GM12875 (cell line): ENCODE measurements at regions not wholly inside any gene's neighbourhood (a gene's known extent, or its start where the extent isn't known, plus 50 kb on each side); places are given as distances from the start of the nearest gene placed in this dataset.

Experiments used
- H3K4me3 ChIP-seq: one replicate; pipeline ENCODE4 v1.5.1; 2011; ENCODE audit warnings: low read depth, low read length, control low read depth
- TF ChIP-seq, protein P1 (sequence below): IDR thresholded peaks from 2 replicates; pipeline ENCODE4 v1.5.1; 2011; ENCODE audit warnings: low read depth, mild to moderate bottlenecking, control low read depth, inconsistent platforms, low read length, moderate library complexity, borderline replicate concordance; ENCODE audit not compliant: insufficient read depth

DNA sequence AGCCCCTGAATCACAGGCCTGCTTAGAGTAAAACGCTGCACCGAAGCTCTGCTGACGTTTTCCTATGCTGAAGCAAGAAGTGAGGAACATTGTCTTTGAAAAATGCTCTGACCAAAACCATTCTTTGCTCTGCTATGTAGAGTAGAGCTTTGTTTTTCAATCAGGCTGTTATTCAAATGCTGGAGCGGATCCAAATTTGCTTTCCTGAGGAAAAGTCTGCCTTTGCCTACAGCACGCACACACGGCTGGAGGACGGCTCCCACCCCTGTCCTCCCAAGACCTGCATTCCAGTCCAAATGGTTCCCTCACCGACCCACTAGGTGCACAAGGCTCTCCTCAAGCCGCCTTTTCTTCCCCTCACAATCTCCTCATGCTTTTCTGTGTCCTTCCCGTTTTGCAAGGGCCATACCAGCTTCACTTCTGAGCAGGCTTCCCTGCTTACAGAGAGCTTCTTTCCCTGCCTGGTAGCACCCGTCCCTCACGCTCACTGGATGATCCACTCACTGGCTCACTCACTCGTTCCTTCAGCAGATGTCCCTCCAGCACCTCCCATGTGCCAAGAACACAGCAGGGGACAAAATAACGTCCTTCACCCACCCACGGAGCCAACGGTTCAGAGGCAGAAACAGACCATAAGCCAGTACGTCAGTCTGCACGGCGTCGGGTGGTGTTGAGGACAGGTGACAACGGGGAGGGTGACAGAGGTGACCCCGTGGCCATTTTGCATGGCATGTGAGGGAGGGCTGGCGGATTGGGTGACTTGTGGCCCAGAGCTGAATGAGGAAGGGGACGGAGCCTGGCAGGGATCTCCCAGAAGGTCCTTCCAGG, 137.9 kb upstream of the NEDD9 start:
- TF ChIP-seq, protein P1, sequence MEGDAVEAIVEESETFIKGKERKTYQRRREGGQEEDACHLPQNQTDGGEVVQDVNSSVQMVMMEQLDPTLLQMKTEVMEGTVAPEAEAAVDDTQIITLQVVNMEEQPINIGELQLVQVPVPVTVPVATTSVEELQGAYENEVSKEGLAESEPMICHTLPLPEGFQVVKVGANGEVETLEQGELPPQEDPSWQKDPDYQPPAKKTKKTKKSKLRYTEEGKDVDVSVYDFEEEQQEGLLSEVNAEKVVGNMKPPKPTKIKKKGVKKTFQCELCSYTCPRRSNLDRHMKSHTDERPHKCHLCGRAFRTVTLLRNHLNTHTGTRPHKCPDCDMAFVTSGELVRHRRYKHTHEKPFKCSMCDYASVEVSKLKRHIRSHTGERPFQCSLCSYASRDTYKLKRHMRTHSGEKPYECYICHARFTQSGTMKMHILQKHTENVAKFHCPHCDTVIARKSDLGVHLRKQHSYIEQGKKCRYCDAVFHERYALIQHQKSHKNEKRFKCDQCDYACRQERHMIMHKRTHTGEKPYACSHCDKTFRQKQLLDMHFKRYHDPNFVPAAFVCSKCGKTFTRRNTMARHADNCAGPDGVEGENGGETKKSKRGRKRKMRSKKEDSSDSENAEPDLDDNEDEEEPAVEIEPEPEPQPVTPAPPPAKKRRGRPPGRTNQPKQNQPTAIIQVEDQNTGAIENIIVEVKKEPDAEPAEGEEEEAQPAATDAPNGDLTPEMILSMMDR = no peak
- no peak overlapping the region for H3K4me3 ChIP-seq

GRCh38 chr6:11368760-11369159, 136.3 kb upstream of the NEDD9 start:
- TF ChIP-seq, protein P1 = no peak
- H3K4me3 ChIP-seq = no peak overlapping the region

DNA sequence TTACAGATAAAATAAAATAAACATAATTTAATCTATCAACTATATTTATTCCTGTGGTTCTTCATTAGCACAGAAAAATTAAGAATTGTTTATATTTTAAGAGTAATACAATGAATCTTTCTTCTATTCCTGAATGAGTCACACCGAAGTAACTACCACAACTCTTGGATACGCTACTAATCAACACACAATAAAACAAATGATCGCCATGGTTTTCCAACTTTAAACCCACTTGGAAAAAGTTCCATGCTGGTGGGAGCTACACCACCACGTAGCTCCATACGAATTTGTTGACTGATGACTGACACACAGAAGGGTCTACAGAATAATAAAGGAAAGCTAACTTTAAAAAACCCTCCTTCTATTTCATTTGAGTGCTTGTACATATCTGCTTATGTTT, 135.8 kb upstream of the NEDD9 start:
- no peak overlapping the region for H3K4me3 ChIP-seq
- TF ChIP-seq, protein P1 = no peak

DNA sequence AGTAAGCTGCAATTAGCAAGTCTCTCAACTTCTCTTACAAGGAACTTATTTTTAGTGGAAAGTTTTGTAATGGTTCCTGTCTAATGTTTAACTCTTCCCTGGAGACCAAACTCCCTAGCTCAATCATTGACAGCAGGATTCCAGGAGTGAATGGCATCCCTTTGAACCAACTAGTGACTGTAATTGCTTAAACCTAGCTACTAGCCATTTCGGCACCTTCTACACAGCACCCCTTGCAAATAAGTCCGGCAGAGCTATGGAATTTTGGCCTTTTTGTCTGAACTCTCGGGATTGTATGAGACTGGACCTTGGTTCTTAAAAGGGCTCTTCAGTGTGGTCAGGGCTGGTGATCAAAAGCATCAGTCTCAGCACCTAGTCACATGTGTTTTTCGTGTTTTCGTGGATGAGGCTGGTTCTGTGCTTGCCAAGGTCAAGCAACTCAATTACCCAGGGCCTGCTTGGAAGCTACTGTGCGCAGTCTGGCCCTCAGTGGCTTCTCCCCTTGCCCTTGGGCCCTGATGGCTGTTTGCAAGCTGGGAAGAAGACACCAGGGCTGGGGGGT, 135.3 kb upstream of the NEDD9 start:
- no peak overlapping the region for H3K4me3 ChIP-seq
- TF ChIP-seq, protein P1 = no peak

DNA sequence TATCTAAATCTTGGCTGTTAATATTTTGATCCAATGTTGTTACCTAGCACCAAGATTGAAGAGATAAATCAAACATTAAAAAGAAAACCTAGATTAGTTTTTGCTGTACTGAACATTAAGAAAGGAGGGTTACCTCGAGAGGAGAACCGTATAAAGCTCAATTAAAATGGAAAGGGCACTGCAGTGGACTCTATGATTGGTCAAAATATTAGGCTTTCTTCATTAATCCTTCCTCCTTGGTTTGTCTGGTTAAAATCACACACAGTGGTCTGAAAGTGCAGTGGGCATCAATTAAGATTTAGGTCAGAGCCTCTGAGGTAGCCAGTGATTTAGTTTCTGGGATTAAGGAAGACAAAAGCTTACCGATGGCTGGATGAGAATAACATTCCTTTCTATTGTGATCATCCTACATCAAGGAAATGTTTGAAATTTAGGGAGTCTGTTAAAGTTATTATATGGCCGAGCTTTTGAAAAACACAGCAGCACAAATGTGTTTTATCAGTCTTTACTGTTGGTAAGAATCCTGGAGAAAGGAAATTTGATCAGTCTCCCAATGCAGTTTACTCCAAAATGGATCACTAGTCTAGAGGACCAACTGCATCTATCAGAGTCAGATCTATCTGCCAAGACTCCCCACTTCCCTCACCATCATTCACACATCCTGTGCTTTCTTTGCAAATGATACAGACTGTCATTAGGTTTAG, 134.6 kb upstream of the NEDD9 start:
- TF ChIP-seq, protein P1 = no peak
- no peak overlapping the region for H3K4me3 ChIP-seq

- TF ChIP-seq, protein P1 = no peak
- H3K4me3 ChIP-seq = no peak overlapping the region
These were observed 133.9 kb upstream of the NEDD9 start for GRCh38 chr6:11366183-11366933.
